ENCODE measurements at regions not wholly inside any gene's neighbourhood (a gene's known extent, or its start where the extent isn't known, plus 50 kb on each side); places are given as distances from the start of the nearest gene placed in this dataset.

GRCh38 chr15:94778840-94779239 is 547.5 kb downstream of the MCTP2 start:
- H2BK15ac ChIP-seq (ENCODE audit: low read length): no peak overlapping the region
- H4K20me1 ChIP-seq (replicated peaks in 1 of 2; ENCODE audit: control insufficient read depth in 1 of 2, insufficient read depth in 2 of 2, low read length in 2 of 2): no peaks in the 10 kb centered on the region
- H3K14ac ChIP-seq (ENCODE audit: insufficient read length): no peak overlapping the region
- H4K91ac ChIP-seq (replicated peaks; ENCODE audit: insufficient read length, low read length): no peak overlapping the region
- no peak overlapping the region for H4K8ac ChIP-seq (ENCODE audit: extremely low read depth, insufficient read depth, low read length)
- H2BK12ac ChIP-seq (ENCODE audit: low read depth, low read length): no peak overlapping the region
- H2BK5ac ChIP-seq (ENCODE audit: low read depth, low read length): no peak overlapping the region
- no peak overlapping the region for H3K18ac ChIP-seq (ENCODE audit: extremely low read depth, low read length)
- TF ChIP-seq TAF1 (IDR thresholded peaks at IDR 0.05; ENCODE audit: low read depth, low read length): no peak
- TF ChIP-seq HDAC2 (IDR thresholded peaks at IDR 0.05; ENCODE audit: borderline replicate concordance in 1 of 2, low read depth in 2 of 2, low read length in 2 of 2): no peak
- TF ChIP-seq ATF2 (IDR thresholded peaks at IDR 0.05; ENCODE audit: low read length): no peak
- TF ChIP-seq ZNF274 (IDR thresholded peaks at IDR 0.05; ENCODE audit: borderline replicate concordance, extremely low read depth, low read length): no peak
- TF ChIP-seq KDM5A (IDR thresholded peaks at IDR 0.05; ENCODE audit: low read length): no peak
- TF ChIP-seq KDM4A (IDR thresholded peaks at IDR 0.05; ENCODE audit: low read depth, low read length, severe bottlenecking): no peak
- TF ChIP-seq PHF8 (conservative IDR thresholded peaks at IDR 0.05; ENCODE audit: low read depth, low read length): no peak
- TF ChIP-seq ATF3 (IDR thresholded peaks at IDR 0.05; ENCODE audit: insufficient read depth, low read depth, low read length): no peak
- H3K4me1 ChIP-seq (replicated peaks in 1 of 4; ENCODE audit: control insufficient read depth in 3 of 4, insufficient read depth in 4 of 4, low read length in 3 of 4): no peaks in the 10 kb centered on the region
- H3K4me2 ChIP-seq (ENCODE audit: insufficient read depth in 1 of 2, low read depth in 2 of 2, low read length in 2 of 2): no peak overlapping the region
- H2AK5ac ChIP-seq (ENCODE audit: low read depth, low read length): no peak overlapping the region
- H2BK20ac ChIP-seq (ENCODE audit: low read length): no peak overlapping the region
- no peaks in the 10 kb centered on the region for H3K79me2 ChIP-seq (ENCODE audit: control insufficient read depth in 1 of 2, insufficient read depth in 2 of 2, low read length in 2 of 2)
- ChIA-PET CTCF (ENCODE audit: partially characterized antibody) (no interaction called here), POLR2A (ENCODE audit: partially characterized antibody) (interaction anchor here (0.7 kb wide), 1 partner anchor 144 kb away, joined by 3 read pairs; no protein-coding TSS in a partner anchor)
- H3K79me1 ChIP-seq (ENCODE audit: low read depth, low read length): no peaks in the 10 kb centered on the region
- H3K4ac ChIP-seq (replicated peaks; ENCODE audit: insufficient read length, low read depth, low read length): no peak overlapping the region
- no peak overlapping the region for H3K4me3 ChIP-seq (ENCODE audit: extremely low read depth in 1 of 4, insufficient read depth in 2 of 4, low read depth in 3 of 4, low read length in 4 of 4)
- no peaks in the 10 kb centered on the region for H3K9me3 ChIP-seq (ENCODE audit: insufficient read depth in 2 of 2, low read depth in 1 of 2, low read length in 1 of 2)
- no peak overlapping the region for H4K5ac ChIP-seq (ENCODE audit: insufficient read length, low read depth, low read length)
- H3K23me2 ChIP-seq (ENCODE audit: low read depth, low read length): no peaks in the 10 kb centered on the region
- peak overlapping the region; percentile 68 for H2AFZ ChIP-seq (ENCODE audit: low read length)
- H3K36me3 ChIP-seq (ENCODE audit: control insufficient read depth in 2 of 4, insufficient read depth in 4 of 4, low read length in 3 of 4): no peaks in the 10 kb centered on the region
- H3K9ac ChIP-seq (replicated peaks in 1 of 4; ENCODE audit: extremely low read depth in 1 of 4, low read depth in 3 of 4, low read length in 3 of 4): no peak overlapping the region
- no peaks in the 10 kb centered on the region for H3K27me3 ChIP-seq (replicated peaks in 1 of 4; ENCODE audit: control insufficient read depth in 3 of 4, extremely low read depth in 1 of 4, insufficient read depth in 3 of 4, low read length in 3 of 4)
- no peak overlapping the region for H2BK120ac ChIP-seq (replicated peaks; ENCODE audit: low read depth, low read length)
- no peak overlapping the region for H3K56ac ChIP-seq (replicated peaks; ENCODE audit: insufficient read length, low read depth, low read length)
- no peak overlapping the region for H3K27ac ChIP-seq (ENCODE audit: low read depth, low read length)
- no peak overlapping the region for H3K23ac ChIP-seq (ENCODE audit: insufficient read length)
- no peak for DNase-seq (ENCODE audit: low read depth in 1 of 2, low spot score in 2 of 2)
- FAIRE-seq: no peak

Measured in H1 (cell line).